Body of pancreas (tissue), 4 donors: ENCODE measurements at regions not wholly inside any gene's neighbourhood (a gene's known extent, or its start where the extent isn't known, plus 50 kb on each side); places are given as distances from the start of the nearest gene placed in this dataset.

Source experiments
- ATAC-seq: fragments of 150-250 bp; one replicate; pipeline ENCODE4 v1.9.1; 2016
- DNase-seq, 4 donors: peaks; one replicate each; pipeline ENCODE4 v3.0.0-alpha.2; 2019
- H3K27ac ChIP-seq, 4 donors: fragments of 200-600 bp; sonication (generic); 1 replicate in 3 of 4; 2 replicates in 1 of 4; pipeline versions ENCODE4 v1.5.1 to v1.6.1; 2016 to 2019; ENCODE audit warnings: mild to moderate bottlenecking in 1 of 4, mixed read lengths in 1 of 4, moderate library complexity in 1 of 4
- H3K27me3 ChIP-seq, 2 donors: fragments of 200-600 bp; sonication (generic); one replicate each; pipeline ENCODE4 v1.6.0; 2016; ENCODE audit warnings: mild to moderate bottlenecking in 1 of 2
- H3K36me3 ChIP-seq, 2 donors: fragments of 200-600 bp; sonication (generic); replicated peaks in 1 of 2; 2 replicates each; pipeline ENCODE4 v1.5.1; 2016; ENCODE audit warnings: low read depth in 2 of 2; ENCODE audit not compliant: insufficient read depth in 1 of 2
- H3K4me1 ChIP-seq: fragments of 200-600 bp; sonication (generic); one replicate; pipeline ENCODE4 v1.6.0; 2016
- H3K4me3 ChIP-seq, 2 donors: fragments of 200-600 bp; sonication (generic); 1 replicate in 1 of 2; 2 replicates in 1 of 2; pipeline ENCODE4 v1.5.1; 2016 to 2019
- H3K9me3 ChIP-seq, 3 donors: fragments of 200-600 bp; sonication (generic); 1 replicate in 2 of 3; 2 replicates in 1 of 3; pipeline ENCODE4 v1.5.1; 2016
- CTCF ChIP-seq, 7 experiments: fragments of 450-650 bp in 4 of 7; fragments of 200-600 bp in 3 of 7; sonication (generic) in 3 of 7; IDR thresholded peaks; one replicate each; pipeline ENCODE4 v1.5.1; 2016 to 2019; ENCODE audit warnings: antibody characterized with exemption in 7 of 7
- POLR2A ChIP-seq, 3 donors: fragments of 450-650 bp; IDR thresholded peaks; one replicate each; pipeline ENCODE4 v1.6.1; 2016; ENCODE audit warnings: antibody characterized with exemption in 3 of 3, mild to moderate bottlenecking in 2 of 3
- WGBS, 2 donors: methylation state at CpG; one replicate each; pipeline ENCODE4 v1.1.5; 2017; 5-methylcytosine and 5-hydroxymethylcytosine counted together
- intact Hi-C: fragments of 100-400 bp; cut with DNase I; formaldehyde crosslinking; loops from one replicate; pipeline ENCODE4 v1.15.1; 2023

- ATAC-seq (no peak), DNase-seq (no peak)
- TF ChIP-seq POLR2A (IDR thresholded peaks at IDR 0.05), result no peak
- TF ChIP-seq CTCF (IDR thresholded peaks at IDR 0.05), result no peak
- intact Hi-C loops, result no loop called here
- Histone ChIP-seq H3K27ac (no peak overlapping the region), H3K9me3 (no peaks in the 10 kb centered on the region), H3K4me3 (no peak overlapping the region), H3K36me3 (no peaks in the 10 kb centered on the region), H3K4me1 (no peaks in the 10 kb centered on the region), H3K27me3 (no peaks in the 10 kb centered on the region)
These were observed 331.1 kb upstream of the MTPN start for GRCh38 chr7:136308230-136308629.

- Histone ChIP-seq H3K27me3 (no peaks in the 10 kb centered on the region), H3K27ac (no peak overlapping the region), H3K9me3 (no peaks in the 10 kb centered on the region), H3K36me3 (no peaks in the 10 kb centered on the region), H3K4me3 (no peak overlapping the region), H3K4me1 (no peaks in the 10 kb centered on the region)
- DNase-seq (no peak), ATAC-seq (no peak)
- TF ChIP-seq POLR2A (IDR thresholded peaks at IDR 0.05) (no peak), CTCF (IDR thresholded peaks at IDR 0.05) (no peak)
- 80 to 86% methylated on average over 2 of the region's 2 CpGs for WGBS, 2 donors
- intact Hi-C loops, result no loop called here
These were observed 326.0 kb upstream of the MTPN start for GRCh38 chr7:136303162-136303561.

- intact Hi-C loops, result no loop called here
- TF ChIP-seq CTCF (IDR thresholded peaks at IDR 0.05) (no peak), POLR2A (IDR thresholded peaks at IDR 0.05) (no peak)
- Histone ChIP-seq H3K27ac (no peak overlapping the region), H3K9me3 (no peaks in the 10 kb centered on the region), H3K36me3 (no peaks in the 10 kb centered on the region), H3K27me3 (no peaks in the 10 kb centered on the region), H3K4me1 (no peaks in the 10 kb centered on the region), H3K4me3 (no peak overlapping the region)
- WGBS, 2 donors, result 57 to 70% methylated on average over 1 of the region's 1 CpG
- DNase-seq (no peak), ATAC-seq (no peak)
These were observed 324.9 kb upstream of the MTPN start for GRCh38 chr7:136302049-136302448.

GRCh38 chr7:136294977-136295376, 317.8 kb upstream of the MTPN start:
- H3K9me3 ChIP-seq, result no peaks in the 10 kb centered on the region

More at GRCh38 chr7:136294977-136295376, 317.8 kb upstream of the MTPN start:
- TF ChIP-seq CTCF (IDR thresholded peaks at IDR 0.05), result no peak
- TF ChIP-seq POLR2A (IDR thresholded peaks at IDR 0.05), result no peak
- H3K27ac ChIP-seq, result no peak overlapping the region
- no peak for DNase-seq
- intact Hi-C loops, result no loop called here
- no peaks in the 10 kb centered on the region for H3K4me1 ChIP-seq
- 83 to 96% methylated on average over 1 of the region's 1 CpG for WGBS, 2 donors
- H3K27me3 ChIP-seq, result no peaks in the 10 kb centered on the region
- no peak for ATAC-seq
- H3K36me3 ChIP-seq, result no peaks in the 10 kb centered on the region
- H3K4me3 ChIP-seq, result no peak overlapping the region
